ENCODE measurements at regions not wholly inside any gene's neighbourhood (a gene's known extent, or its start where the extent isn't known, plus 50 kb on each side); places are given as distances from the start of the nearest gene placed in this dataset.

GRCh38 chr14:82441270-82441669 lies 907.6 kb upstream of the SEL1L start:
- Histone ChIP-seq H3K36me3 (no peaks in the 10 kb centered on the region), H3K9me3 (no peaks in the 10 kb centered on the region), H3K27ac (no peak overlapping the region), H3K4me1 (ENCODE audit: insufficient read depth) (no peaks in the 10 kb centered on the region), H3K4me3 (no peak overlapping the region), H3K27me3 (no peaks in the 10 kb centered on the region)
- intact Hi-C loops (cut with DNase I), result no loop called here
- TF ChIP-seq EP300 (IDR thresholded peaks at IDR 0.05), result no peak
- TF ChIP-seq CTCF (IDR thresholded peaks at IDR 0.05), result no peak
- TF ChIP-seq POLR2A (IDR thresholded peaks at IDR 0.05), result no peak
- DNase-seq, result no peak
- WGBS, 3 donors, result 93 to 95% (median 93%) methylated on average over 3 of the region's 3 CpGs

GRCh38 chr14:82445810-82446570 lies 912.3 kb upstream of the SEL1L start:
- H3K4me3 ChIP-seq, result no peak overlapping the region
- WGBS, 3 donors, result 72 to 76% (median 75%) methylated on average over 5 of the region's 5 CpGs
- H3K4me1 ChIP-seq (ENCODE audit: insufficient read depth), result no peaks in the 10 kb centered on the region
- no peaks in the 10 kb centered on the region for H3K9me3 ChIP-seq
- intact Hi-C loops (cut with DNase I), result no loop called here
- H3K27me3 ChIP-seq, result no peaks in the 10 kb centered on the region
- no peak overlapping the region for H3K27ac ChIP-seq
- TF ChIP-seq CTCF (IDR thresholded peaks at IDR 0.05), result no peak
- no peak for DNase-seq
- no peaks in the 10 kb centered on the region for H3K36me3 ChIP-seq

GRCh38 chr14:82447586-82447985 lies 913.9 kb upstream of the SEL1L start:
- H3K4me3 ChIP-seq, result no peak overlapping the region
- TF ChIP-seq EP300 (IDR thresholded peaks at IDR 0.05) (no peak), POLR2A (IDR thresholded peaks at IDR 0.05) (no peak), CTCF (IDR thresholded peaks at IDR 0.05) (no peak)
- WGBS, 3 donors, result 24 to 47% (median 31%) methylated on average over 3 of the region's 3 CpGs
- no peaks in the 10 kb centered on the region for H3K27me3 ChIP-seq
- DNase-seq, result no peak
- H3K27ac ChIP-seq, result no peak overlapping the region
- H3K36me3 ChIP-seq, result no peaks in the 10 kb centered on the region
- no peaks in the 10 kb centered on the region for H3K4me1 ChIP-seq (ENCODE audit: insufficient read depth)
- H3K9me3 ChIP-seq, result no peaks in the 10 kb centered on the region
- intact Hi-C loops (cut with DNase I), result no loop called here

GRCh38 chr14:82449926-82450468 lies 916.3 kb upstream of the SEL1L start:
- Histone ChIP-seq H3K27me3 (no peaks in the 10 kb centered on the region), H3K27ac (no peak overlapping the region), H3K36me3 (no peaks in the 10 kb centered on the region), H3K4me1 (ENCODE audit: insufficient read depth) (no peaks in the 10 kb centered on the region), H3K4me3 (no peak overlapping the region), H3K9me3 (no peaks in the 10 kb centered on the region)
- 70 to 81% (median 79%) methylated on average over 5 of the region's 5 CpGs for WGBS, 3 donors
- no peak for TF ChIP-seq CTCF (IDR thresholded peaks at IDR 0.05)
- no peak for DNase-seq
- intact Hi-C loops (cut with DNase I), result no loop called here

Measured in ovary (tissue), 7 donors.